ENCODE measurements at regions not wholly inside any gene's neighbourhood (a gene's known extent, or its start where the extent isn't known, plus 50 kb on each side); places are given as distances from the start of the nearest gene placed in this dataset.

GRCh38 chr17:17403065-17403464 lies 73.7 kb upstream of the MED9 start:
- Mint-ChIP-seq H3K9me3 (ENCODE audit: unreplicated experiment) (no peaks in the 10 kb centered on the region), H3K4me1 (ENCODE audit: low read depth, unreplicated experiment) (peaks cover 16% of the 10 kb centered on the region), H3K4me3 (ENCODE audit: unreplicated experiment) (no peak overlapping the region), H3K27me3 (ENCODE audit: insufficient read depth, unreplicated experiment) (no peaks in the 10 kb centered on the region), H3K36me3 (ENCODE audit: insufficient read depth, unreplicated experiment) (no peaks in the 10 kb centered on the region), H3K27ac (ENCODE audit: unreplicated experiment) (no peak overlapping the region)
- no peak for TF ChIP-seq CTCF (IDR thresholded peaks at IDR 0.05; ENCODE audit: insufficient read depth in 1 of 2, low read depth in 1 of 2, low read length in 1 of 2, severe bottlenecking in 1 of 2, unreplicated experiment in 1 of 2)
- DNase-seq = no peak
- BruUV-seq (replicated peaks) = no TSS peak
- intact Hi-C loops (cut with micrococcal nuclease; ENCODE audit: unreplicated experiment) = loop anchor here (5.0 kb wide), 1 partner anchor 46 kb away; no protein-coding TSS in a partner anchor
- ChIA-PET POLR2A (no interaction called here), CTCF (no interaction called here)
- no peaks in the 10 kb centered on the region for H3K36me3 ChIP-seq (ENCODE audit: control insufficient read depth, insufficient read depth, low read length)
- no peaks in the 10 kb centered on the region for H3K9me3 ChIP-seq
- H3K4me3 ChIP-seq (ENCODE audit: low read depth, low read length) = no peak overlapping the region
- H3K4me1 ChIP-seq = peaks cover 4% of the 10 kb centered on the region; the same call in 1 of the 2 replicates
- no peaks in the 10 kb centered on the region for H3K27me3 ChIP-seq (replicated peaks; ENCODE audit: control insufficient read depth, insufficient read depth, low read length)

- no peak for DNase-seq
- Mint-ChIP-seq H3K4me1 (ENCODE audit: low read depth, unreplicated experiment) (peaks cover 19% of the 10 kb centered on the region), H3K4me3 (ENCODE audit: unreplicated experiment) (no peak overlapping the region), H3K27ac (ENCODE audit: unreplicated experiment) (no peak overlapping the region), H3K36me3 (ENCODE audit: insufficient read depth, unreplicated experiment) (no peaks in the 10 kb centered on the region), H3K9me3 (ENCODE audit: unreplicated experiment) (no peaks in the 10 kb centered on the region), H3K27me3 (ENCODE audit: insufficient read depth, unreplicated experiment) (no peaks in the 10 kb centered on the region)
- Histone ChIP-seq H3K27me3 (replicated peaks; ENCODE audit: control insufficient read depth, insufficient read depth, low read length) (no peaks in the 10 kb centered on the region), H3K36me3 (ENCODE audit: control insufficient read depth, insufficient read depth, low read length) (no peaks in the 10 kb centered on the region), H3K9me3 (no peaks in the 10 kb centered on the region), H3K4me3 (ENCODE audit: low read depth, low read length) (no peak overlapping the region), H3K4me1 (peaks cover 4% of the 10 kb centered on the region; the same call in 1 of the 2 replicates)
- ChIA-PET POLR2A (no interaction called here), CTCF (interaction anchor here (0.7 kb wide), 1 partner anchor 243 kb away, joined by 3 read pairs; no protein-coding TSS in a partner anchor)
- TF ChIP-seq CTCF (IDR thresholded peaks at IDR 0.05; ENCODE audit: insufficient read depth in 1 of 2, low read depth in 1 of 2, low read length in 1 of 2, severe bottlenecking in 1 of 2, unreplicated experiment in 1 of 2) = no peak
- BruUV-seq (replicated peaks) = no TSS peak
- intact Hi-C loops (cut with micrococcal nuclease; ENCODE audit: unreplicated experiment) = loop anchor here (5.0 kb wide), 1 partner anchor 47 kb away; no protein-coding TSS in a partner anchor
These were observed 72.8 kb upstream of the MED9 start for GRCh38 chr17:17403899-17404576.

GRCh38 chr17:17405673-17406072 lies 71.1 kb upstream of the MED9 start:
- Histone ChIP-seq H3K4me1 (peaks cover 4% of the 10 kb centered on the region; the same call in 1 of the 2 replicates), H3K4me3 (ENCODE audit: low read depth, low read length) (no peak overlapping the region), H3K27me3 (replicated peaks; ENCODE audit: control insufficient read depth, insufficient read depth, low read length) (no peaks in the 10 kb centered on the region), H3K9me3 (no peaks in the 10 kb centered on the region), H3K36me3 (ENCODE audit: control insufficient read depth, insufficient read depth, low read length) (no peaks in the 10 kb centered on the region)
- no TSS peak for BruUV-seq (replicated peaks)
- H3K27ac Mint-ChIP-seq (ENCODE audit: unreplicated experiment) = no peak overlapping the region
- H3K4me3 Mint-ChIP-seq (ENCODE audit: unreplicated experiment) = no peak overlapping the region
- peaks cover 19% of the 10 kb centered on the region for H3K4me1 Mint-ChIP-seq (ENCODE audit: low read depth, unreplicated experiment)
- no peaks in the 10 kb centered on the region for H3K27me3 Mint-ChIP-seq (ENCODE audit: insufficient read depth, unreplicated experiment)
- DNase-seq = no peak
- ChIA-PET POLR2A (no interaction called here), CTCF (no interaction called here)
- no peaks in the 10 kb centered on the region for H3K9me3 Mint-ChIP-seq (ENCODE audit: unreplicated experiment)
- no peak for TF ChIP-seq CTCF (IDR thresholded peaks at IDR 0.05; ENCODE audit: insufficient read depth in 1 of 2, low read depth in 1 of 2, low read length in 1 of 2, severe bottlenecking in 1 of 2, unreplicated experiment in 1 of 2)
- intact Hi-C loops (cut with micrococcal nuclease; ENCODE audit: unreplicated experiment) = no loop called here
- H3K36me3 Mint-ChIP-seq (ENCODE audit: insufficient read depth, unreplicated experiment) = no peaks in the 10 kb centered on the region
